Neural cell (in vitro differentiated cells): ENCODE measurements at regions not wholly inside any gene's neighbourhood (a gene's known extent, or its start where the extent isn't known, plus 50 kb on each side); places are given as distances from the start of the nearest gene placed in this dataset.

Experiments used
- H2AFZ ChIP-seq: fragments of 200-600, 300-800 bp; sonication (generic), shearing (Covaris generic); 2 replicates; pipeline ENCODE4 v1.6.0; 2014; ENCODE audit warnings: low read depth, mild to moderate bottlenecking, antibody characterized with exemption, low read length, moderate library complexity
- H3F3A ChIP-seq: fragments of 200-600 bp; shearing (Covaris generic); 2 replicates; pipeline ENCODE4 v1.6.1; 2016; ENCODE audit warnings: mild to moderate bottlenecking, moderate library complexity, mixed read lengths, antibody characterized with exemption, low read length; ENCODE audit not compliant: insufficient read depth, poor library complexity, severe bottlenecking
- H3K27ac ChIP-seq: fragments of 200-600, 300-800 bp; sonication (generic), shearing (Covaris generic); 2 replicates; pipeline ENCODE4 v1.5.1; 2014; ENCODE audit warnings: mild to moderate bottlenecking, low read length, moderate library complexity
- H3K27me3 ChIP-seq: fragments of 300-800, 200-600 bp; sonication (generic), shearing (Covaris generic); 2 replicates; pipeline ENCODE4 v1.6.0; 2014; ENCODE audit warnings: mild to moderate bottlenecking, low read depth, low read length, moderate library complexity; ENCODE audit not compliant: insufficient read depth
- H3K36me3 ChIP-seq: fragments of 300-800, 200-600 bp; sonication (generic), shearing (Covaris generic); 2 replicates; pipeline ENCODE4 v1.5.1; 2014; ENCODE audit warnings: mild to moderate bottlenecking, antibody characterized with exemption, low read length, moderate library complexity; ENCODE audit not compliant: insufficient read depth
- H3K4me2 ChIP-seq: fragments of 300-800, 200-600 bp; sonication (generic), shearing (Covaris generic); 2 replicates; pipeline ENCODE4 v1.6.0; 2014; ENCODE audit warnings: mild to moderate bottlenecking, low read length
- H3K4me3 ChIP-seq: fragments of 300-800, 200-600 bp; sonication (generic), shearing (Covaris generic); 2 replicates; pipeline ENCODE4 v1.5.1; 2014; ENCODE audit warnings: mild to moderate bottlenecking, low read length, moderate library complexity
- H3K79me2 ChIP-seq: fragments of 200-600 bp; shearing (Covaris generic); replicated peaks from 2 replicates; pipeline ENCODE4 v1.6.0; 2014; ENCODE audit warnings: mild to moderate bottlenecking, low read length, moderate library complexity; ENCODE audit not compliant: insufficient read depth
- H3K9ac ChIP-seq: fragments of 300-800, 200-600 bp; sonication (generic), shearing (Covaris generic); 2 replicates; pipeline ENCODE4 v1.6.1; 2016; ENCODE audit warnings: mild to moderate bottlenecking, low read length, mixed read lengths
- H3K9me2 ChIP-seq: fragments of 200-600 bp; shearing (Covaris generic); 2 replicates; pipeline ENCODE4 v1.6.1; 2016; ENCODE audit warnings: mild to moderate bottlenecking, low read length, mixed read lengths; ENCODE audit not compliant: insufficient read depth
- H3K9me3 ChIP-seq: fragments of 200-600, 300-800 bp; sonication (generic), shearing (Covaris generic); 2 replicates; pipeline ENCODE4 v1.6.1; 2016; ENCODE audit warnings: mild to moderate bottlenecking, mixed run types, low read length, moderate library complexity, mixed read lengths
- H4K20me1 ChIP-seq: fragments of 200-600 bp; shearing (Covaris generic); 2 replicates; pipeline ENCODE4 v1.6.1; 2016; ENCODE audit warnings: mild to moderate bottlenecking, mixed run types; ENCODE audit not compliant: insufficient read depth
- CTCF ChIP-seq: fragments of 450-650 bp; IDR thresholded peaks from 2 replicates; pipeline ENCODE4 v1.5.1; 2014; ENCODE audit warnings: antibody characterized with exemption, mild to moderate bottlenecking, moderate library complexity; ENCODE audit not compliant: poor library complexity, severe bottlenecking
- EP300 ChIP-seq: fragments of 450-650 bp; conservative IDR thresholded peaks from 2 replicates; pipeline ENCODE4 v1.6.1; 2014; ENCODE audit warnings: antibody characterized with exemption, mild to moderate bottlenecking, moderate library complexity; ENCODE audit not compliant: poor library complexity, severe bottlenecking
- EZH2 ChIP-seq: fragments of 200-600, 300-800 bp; shearing (Covaris generic), sonication (generic); IDR thresholded peaks from 2 replicates; pipeline ENCODE4 v1.6.1; 2014; ENCODE audit warnings: antibody characterized with exemption, low read length, borderline replicate concordance, mild to moderate bottlenecking; ENCODE audit not compliant: insufficient read depth, poor library complexity, severe bottlenecking
- MXI1 ChIP-seq: fragments of 450-650 bp; conservative IDR thresholded peaks from 2 replicates; pipeline ENCODE4 v1.6.1; 2014; ENCODE audit warnings: antibody characterized with exemption, mild to moderate bottlenecking; ENCODE audit not compliant: poor library complexity, severe bottlenecking
- POLR2AphosphoS5 ChIP-seq: IDR thresholded peaks from 2 replicates; pipeline ENCODE4 v1.6.1; 2012
- RAD21 ChIP-seq: fragments of 450-650 bp; conservative IDR thresholded peaks from 2 replicates; pipeline ENCODE4 v1.6.1; 2014; ENCODE audit warnings: antibody characterized with exemption, mild to moderate bottlenecking, moderate library complexity
- SMC3 ChIP-seq: fragments of 450-650 bp; conservative IDR thresholded peaks from 2 replicates; pipeline ENCODE4 v1.6.1; 2014; ENCODE audit warnings: antibody characterized with exemption, mild to moderate bottlenecking, moderate library complexity; ENCODE audit not compliant: poor library complexity
- TAF1 ChIP-seq: IDR thresholded peaks from 2 replicates; pipeline ENCODE4 v1.6.1; 2012; ENCODE audit warnings: low read depth
- TF ChIP-seq, protein P1 (sequence below): IDR thresholded peaks from 2 replicates; pipeline ENCODE4 v1.6.1; 2012; ENCODE audit warnings: borderline replicate concordance

DNA sequence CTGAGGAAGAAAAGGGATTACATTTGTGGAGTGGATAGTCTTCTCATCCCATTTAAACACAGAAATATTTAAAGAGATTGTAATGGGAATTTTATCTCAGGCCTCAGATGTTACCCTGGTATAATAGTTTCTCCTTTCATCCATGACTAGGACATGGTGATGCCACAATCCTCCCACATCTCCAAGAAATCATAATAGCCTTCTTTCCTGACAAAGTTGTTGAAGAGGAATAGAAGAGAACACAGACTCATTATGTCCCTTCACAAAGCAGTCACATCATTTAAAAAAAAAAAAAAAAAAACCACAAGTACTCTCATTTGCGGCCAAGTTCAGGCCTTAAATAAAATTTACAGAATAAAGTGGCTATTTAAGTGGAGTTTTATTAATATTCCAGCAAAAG, 359.6 kb downstream of the DEPDC1B start:
- Histone ChIP-seq H3K9ac (no peak overlapping the region), H3K79me2 (no peaks in the 10 kb centered on the region), H3K27me3 (no peaks in the 10 kb centered on the region), H3K9me3 (no peaks in the 10 kb centered on the region), H3F3A (no peaks in the 10 kb centered on the region), H3K4me2 (no peak overlapping the region), H3K4me3 (no peak overlapping the region), H3K36me3 (no peaks in the 10 kb centered on the region), H3K9me2 (no peaks in the 10 kb centered on the region), H3K27ac (no peak overlapping the region), H2AFZ (no peak overlapping the region), H4K20me1 (no peaks in the 10 kb centered on the region)
- no peak for TF ChIP-seq TAF1
- no peak for TF ChIP-seq RAD21
- TF ChIP-seq EZH2, result no peak
- TF ChIP-seq EP300, result no peak
- TF ChIP-seq POLR2AphosphoS5, result no peak
- TF ChIP-seq SMC3, result no peak
- TF ChIP-seq MXI1, result no peak
- no peak for TF ChIP-seq CTCF
- TF ChIP-seq, protein P1, sequence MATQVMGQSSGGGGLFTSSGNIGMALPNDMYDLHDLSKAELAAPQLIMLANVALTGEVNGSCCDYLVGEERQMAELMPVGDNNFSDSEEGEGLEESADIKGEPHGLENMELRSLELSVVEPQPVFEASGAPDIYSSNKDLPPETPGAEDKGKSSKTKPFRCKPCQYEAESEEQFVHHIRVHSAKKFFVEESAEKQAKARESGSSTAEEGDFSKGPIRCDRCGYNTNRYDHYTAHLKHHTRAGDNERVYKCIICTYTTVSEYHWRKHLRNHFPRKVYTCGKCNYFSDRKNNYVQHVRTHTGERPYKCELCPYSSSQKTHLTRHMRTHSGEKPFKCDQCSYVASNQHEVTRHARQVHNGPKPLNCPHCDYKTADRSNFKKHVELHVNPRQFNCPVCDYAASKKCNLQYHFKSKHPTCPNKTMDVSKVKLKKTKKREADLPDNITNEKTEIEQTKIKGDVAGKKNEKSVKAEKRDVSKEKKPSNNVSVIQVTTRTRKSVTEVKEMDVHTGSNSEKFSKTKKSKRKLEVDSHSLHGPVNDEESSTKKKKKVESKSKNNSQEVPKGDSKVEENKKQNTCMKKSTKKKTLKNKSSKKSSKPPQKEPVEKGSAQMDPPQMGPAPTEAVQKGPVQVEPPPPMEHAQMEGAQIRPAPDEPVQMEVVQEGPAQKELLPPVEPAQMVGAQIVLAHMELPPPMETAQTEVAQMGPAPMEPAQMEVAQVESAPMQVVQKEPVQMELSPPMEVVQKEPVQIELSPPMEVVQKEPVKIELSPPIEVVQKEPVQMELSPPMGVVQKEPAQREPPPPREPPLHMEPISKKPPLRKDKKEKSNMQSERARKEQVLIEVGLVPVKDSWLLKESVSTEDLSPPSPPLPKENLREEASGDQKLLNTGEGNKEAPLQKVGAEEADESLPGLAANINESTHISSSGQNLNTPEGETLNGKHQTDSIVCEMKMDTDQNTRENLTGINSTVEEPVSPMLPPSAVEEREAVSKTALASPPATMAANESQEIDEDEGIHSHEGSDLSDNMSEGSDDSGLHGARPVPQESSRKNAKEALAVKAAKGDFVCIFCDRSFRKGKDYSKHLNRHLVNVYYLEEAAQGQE, result no peak

DNA sequence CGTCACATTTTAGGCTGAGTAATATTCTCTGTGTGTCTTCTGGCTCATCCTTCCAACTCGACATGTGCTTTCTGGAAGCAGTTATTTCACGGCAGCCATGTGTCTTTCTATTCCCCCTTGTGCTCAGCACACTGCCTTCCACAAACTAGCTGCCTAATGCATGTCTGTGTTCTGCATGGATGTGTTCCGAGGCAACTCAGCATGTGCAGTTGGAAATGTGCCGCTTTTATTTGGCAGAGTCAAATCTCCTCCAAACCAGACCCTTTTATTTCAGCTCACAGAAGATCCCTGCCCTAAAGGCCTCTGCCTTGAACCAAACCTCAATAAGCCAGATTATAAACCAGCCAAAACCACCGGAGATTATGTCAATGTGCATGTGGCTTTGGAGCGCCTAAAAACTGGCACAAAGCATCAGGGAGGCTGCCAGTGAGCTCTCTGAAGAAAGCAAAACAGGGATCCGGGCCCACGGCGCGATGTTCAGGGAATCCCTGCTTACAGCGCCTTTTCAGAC, 360.2 kb downstream of the DEPDC1B start:
- Histone ChIP-seq H3K9ac (no peak overlapping the region), H3K4me3 (no peak overlapping the region), H3K4me2 (no peak overlapping the region)

More for the DNA sequence above, 360.2 kb downstream of the DEPDC1B start:
- H3K79me2 ChIP-seq, result no peaks in the 10 kb centered on the region
- no peak overlapping the region for H3K27ac ChIP-seq
- H3K9me3 ChIP-seq, result no peaks in the 10 kb centered on the region
- H3K27me3 ChIP-seq, result no peaks in the 10 kb centered on the region
- TF ChIP-seq EZH2, result no peak
- TF ChIP-seq SMC3, result no peak
- no peak for TF ChIP-seq POLR2AphosphoS5
- TF ChIP-seq CTCF, result no peak
- TF ChIP-seq RAD21, result no peak
- no peak for TF ChIP-seq MXI1
- no peak for TF ChIP-seq TAF1
- TF ChIP-seq, protein P1, result no peak
- no peak for TF ChIP-seq EP300
- H3K9me2 ChIP-seq, result no peaks in the 10 kb centered on the region
- H2AFZ ChIP-seq, result no peak overlapping the region
- no peaks in the 10 kb centered on the region for H3K36me3 ChIP-seq
- H3F3A ChIP-seq, result no peaks in the 10 kb centered on the region
- H4K20me1 ChIP-seq, result no peaks in the 10 kb centered on the region
